OCI-LY3 (cell line): ENCODE measurements at regions not wholly inside any gene's neighbourhood (a gene's known extent, or its start where the extent isn't known, plus 50 kb on each side); places are given as distances from the start of the nearest gene placed in this dataset.
"Not testable (repeated sequence)": the region's sequence is repeated elsewhere in the genome, so short reads cannot be mapped to it uniquely, and the experiment has no call there.

Experiments
- H2AFZ ChIP-seq: fragments of 200-600, 300-600 bp; shearing (Covaris generic); 2 replicates; pipeline ENCODE4 v1.6.0; 2014; ENCODE audit warnings: antibody characterized with exemption, low read depth, low read length
- H3K27ac ChIP-seq: fragments of 200-600, 300-600 bp; sonication (generic); 2 replicates; pipeline ENCODE4 v1.5.1; 2014; ENCODE audit warnings: mild to moderate bottlenecking, low read length, moderate library complexity, mixed read lengths
- H3K27me3 ChIP-seq: fragments of 200-600, 300-600 bp; sonication (generic); 2 replicates; pipeline ENCODE4 v1.6.1; 2014; ENCODE audit warnings: low read depth, low read length, mixed read lengths
- H3K36me3 ChIP-seq: fragments of 200-600, 300-600 bp; sonication (generic); replicated peaks from 2 replicates; pipeline ENCODE3; 2014; ENCODE audit warnings: low read depth, low read length, mixed read lengths
- H3K4me1 ChIP-seq: fragments of 300-600, 200-600 bp; sonication (generic); 2 replicates; pipeline ENCODE4 v1.6.1; 2014; ENCODE audit warnings: low read length, mixed read lengths
- H3K4me2 ChIP-seq: fragments of 200-600, 300-600 bp; sonication (generic); 2 replicates; pipeline ENCODE4 v1.6.1; 2014; ENCODE audit warnings: low read length, mixed read lengths
- H3K4me3 ChIP-seq: fragments of 300-600, 200-600 bp; sonication (generic); 2 replicates; pipeline ENCODE4 v1.5.1; 2014; ENCODE audit warnings: antibody characterized with exemption, mild to moderate bottlenecking, low read length, moderate library complexity
- H3K79me2 ChIP-seq: fragments of 300-600, 200-600 bp; shearing (Covaris generic); 2 replicates; pipeline ENCODE4 v1.6.1; 2014; ENCODE audit warnings: mild to moderate bottlenecking, low read length, mixed read lengths
- H3K9ac ChIP-seq: fragments of 300-600, 200-600 bp; shearing (Covaris generic); 2 replicates; pipeline ENCODE4 v1.6.0; 2014; ENCODE audit warnings: mild to moderate bottlenecking, low read length, moderate library complexity
- H3K9me3 ChIP-seq: fragments of 200-600, 300-600 bp; shearing (Covaris generic); 2 replicates; pipeline ENCODE4 v1.6.1; 2014; ENCODE audit warnings: low read length, mixed read lengths; ENCODE audit not compliant: insufficient read depth
- H4K20me1 ChIP-seq: fragments of 200-600, 300-600 bp; sonication (generic); 2 replicates; pipeline ENCODE4 v1.6.1; 2016; ENCODE audit warnings: low read length, mixed read lengths; ENCODE audit not compliant: insufficient read depth
- EZH2phosphoT487 ChIP-seq: fragments of 200-600 bp; shearing (Covaris generic); IDR thresholded peaks from 2 replicates; pipeline ENCODE4 v1.6.1; 2018; ENCODE audit warnings: antibody characterized with exemption, mixed run types, low read depth
- TF ChIP-seq, protein P1 (sequence below): fragments of 200-600, 300-600 bp; sonication (generic); IDR thresholded peaks from 2 replicates; pipeline ENCODE4 v1.5.1; 2014; ENCODE audit warnings: antibody characterized with exemption, low read length, low read depth

DNA sequence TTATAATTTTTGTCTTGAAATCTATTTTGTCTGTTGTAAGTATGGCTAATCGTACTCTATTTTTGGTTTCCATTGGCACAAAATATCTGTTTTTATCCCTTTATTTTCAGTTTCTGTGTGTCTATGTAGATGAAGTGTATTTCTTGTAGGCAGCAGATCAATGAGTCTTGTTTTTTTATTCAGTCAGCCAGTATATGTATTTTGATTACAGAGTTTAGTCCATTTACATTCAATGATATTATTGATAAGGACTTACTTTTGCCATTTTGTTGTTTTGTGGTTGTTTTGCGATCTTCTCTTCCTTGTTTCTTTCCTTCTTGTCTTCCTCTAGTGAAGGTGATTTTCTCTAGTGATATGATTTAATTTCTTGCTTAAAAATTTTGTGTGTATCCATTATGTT lies 336.3 kb upstream of the SPRY2 start:
- Histone ChIP-seq H3K27me3 (no peaks in the 10 kb centered on the region), H3K4me3 (no peak overlapping the region), H3K36me3 (no peaks in the 10 kb centered on the region), H3K4me2 (no peak overlapping the region), H2AFZ (no peak overlapping the region), H3K79me2 (no peaks in the 10 kb centered on the region), H3K9me3 (no peaks in the 10 kb centered on the region), H4K20me1 (no peaks in the 10 kb centered on the region), H3K9ac (no peak overlapping the region), H3K4me1 (no peaks in the 10 kb centered on the region), H3K27ac (no peak overlapping the region)
- no peak for TF ChIP-seq EZH2phosphoT487
- TF ChIP-seq, protein P1, sequence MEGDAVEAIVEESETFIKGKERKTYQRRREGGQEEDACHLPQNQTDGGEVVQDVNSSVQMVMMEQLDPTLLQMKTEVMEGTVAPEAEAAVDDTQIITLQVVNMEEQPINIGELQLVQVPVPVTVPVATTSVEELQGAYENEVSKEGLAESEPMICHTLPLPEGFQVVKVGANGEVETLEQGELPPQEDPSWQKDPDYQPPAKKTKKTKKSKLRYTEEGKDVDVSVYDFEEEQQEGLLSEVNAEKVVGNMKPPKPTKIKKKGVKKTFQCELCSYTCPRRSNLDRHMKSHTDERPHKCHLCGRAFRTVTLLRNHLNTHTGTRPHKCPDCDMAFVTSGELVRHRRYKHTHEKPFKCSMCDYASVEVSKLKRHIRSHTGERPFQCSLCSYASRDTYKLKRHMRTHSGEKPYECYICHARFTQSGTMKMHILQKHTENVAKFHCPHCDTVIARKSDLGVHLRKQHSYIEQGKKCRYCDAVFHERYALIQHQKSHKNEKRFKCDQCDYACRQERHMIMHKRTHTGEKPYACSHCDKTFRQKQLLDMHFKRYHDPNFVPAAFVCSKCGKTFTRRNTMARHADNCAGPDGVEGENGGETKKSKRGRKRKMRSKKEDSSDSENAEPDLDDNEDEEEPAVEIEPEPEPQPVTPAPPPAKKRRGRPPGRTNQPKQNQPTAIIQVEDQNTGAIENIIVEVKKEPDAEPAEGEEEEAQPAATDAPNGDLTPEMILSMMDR, result no peak

DNA sequence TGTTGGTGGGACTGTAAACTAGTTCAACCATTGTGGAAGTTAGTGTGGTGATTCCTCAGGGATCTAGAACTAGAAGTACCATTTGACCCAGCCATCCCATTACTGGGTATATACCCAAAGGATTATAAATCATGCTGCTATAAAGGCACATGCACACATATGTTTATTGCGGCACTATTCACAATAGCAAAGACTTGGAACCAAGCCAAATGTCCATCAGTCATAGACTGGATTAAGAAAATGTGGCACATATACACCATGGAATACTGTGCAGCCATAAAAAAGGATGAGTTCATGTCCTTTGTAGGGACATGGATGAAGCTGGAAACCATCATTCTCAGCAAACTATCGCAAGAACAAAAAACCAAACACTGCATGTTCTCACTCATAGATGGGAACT lies 334.5 kb upstream of the SPRY2 start:
- not testable (repeated sequence) for H3K79me2 ChIP-seq, H3K4me1 ChIP-seq, H3K4me3 ChIP-seq, H3K9ac ChIP-seq, H3K4me2 ChIP-seq, H3K36me3 ChIP-seq, H3K27me3 ChIP-seq, H3K9me3 ChIP-seq, H2AFZ ChIP-seq, H3K27ac ChIP-seq, H4K20me1 ChIP-seq

DNA sequence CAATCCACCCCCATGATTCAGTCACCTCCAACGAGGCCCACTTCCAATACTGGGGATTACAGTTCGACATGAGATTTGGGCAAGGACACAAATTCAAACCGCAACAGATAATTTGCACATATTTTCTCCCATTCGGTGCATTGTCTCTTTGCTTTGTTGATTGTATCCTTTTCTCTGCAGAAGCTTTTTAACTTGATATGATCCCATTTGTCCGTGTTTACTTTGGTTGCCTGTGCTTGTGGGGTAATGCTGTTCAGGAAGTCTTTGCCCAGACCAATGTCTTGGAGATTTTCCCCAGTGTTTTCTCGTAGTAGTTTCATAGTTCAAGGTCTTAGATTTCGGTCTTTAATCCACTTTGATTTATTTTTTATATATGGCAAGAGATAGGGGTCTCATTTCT lies 330.8 kb upstream of the SPRY2 start:
- no peaks in the 10 kb centered on the region for H4K20me1 ChIP-seq
- H3K27ac ChIP-seq, result no peak overlapping the region
- H3K4me2 ChIP-seq, result no peak overlapping the region
- no peaks in the 10 kb centered on the region for H3K27me3 ChIP-seq
- H3K4me3 ChIP-seq, result no peak overlapping the region
- no peak for TF ChIP-seq EZH2phosphoT487
- TF ChIP-seq, protein P1, result no peak
- no peak overlapping the region for H3K9ac ChIP-seq
- no peaks in the 10 kb centered on the region for H3K9me3 ChIP-seq
- H3K79me2 ChIP-seq, result no peaks in the 10 kb centered on the region
- no peaks in the 10 kb centered on the region for H3K36me3 ChIP-seq
- H2AFZ ChIP-seq, result no peak overlapping the region
- no peaks in the 10 kb centered on the region for H3K4me1 ChIP-seq

DNA sequence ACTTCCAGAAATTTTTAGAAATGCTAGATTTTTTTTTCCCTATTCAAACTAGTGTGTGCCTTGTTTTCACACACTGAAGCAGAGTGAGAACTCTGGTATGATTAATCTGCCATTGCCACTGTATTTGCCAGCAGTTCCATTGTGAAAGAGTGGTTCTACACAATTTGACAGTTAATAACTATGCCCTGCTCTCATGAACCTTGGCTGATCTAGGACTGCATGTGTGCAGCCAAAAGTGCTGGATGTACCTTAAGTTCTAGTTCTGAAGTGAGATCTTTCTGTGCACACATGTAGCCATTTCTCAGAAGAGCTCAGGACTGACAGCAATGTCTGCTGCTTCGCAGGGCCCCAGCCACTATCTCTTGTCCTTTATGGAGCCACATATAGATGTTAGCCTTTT lies 328.2 kb upstream of the SPRY2 start:
- Histone ChIP-seq H3K4me3 (no peak overlapping the region), H3K79me2 (no peaks in the 10 kb centered on the region), H3K4me1 (no peaks in the 10 kb centered on the region), H3K4me2 (no peak overlapping the region), H3K27me3 (no peaks in the 10 kb centered on the region), H3K27ac (no peak overlapping the region), H3K36me3 (no peaks in the 10 kb centered on the region), H4K20me1 (no peaks in the 10 kb centered on the region), H3K9me3 (no peaks in the 10 kb centered on the region), H3K9ac (no peak overlapping the region), H2AFZ (no peak overlapping the region)
- TF ChIP-seq EZH2phosphoT487, result no peak
- TF ChIP-seq, protein P1, result no peak

DNA sequence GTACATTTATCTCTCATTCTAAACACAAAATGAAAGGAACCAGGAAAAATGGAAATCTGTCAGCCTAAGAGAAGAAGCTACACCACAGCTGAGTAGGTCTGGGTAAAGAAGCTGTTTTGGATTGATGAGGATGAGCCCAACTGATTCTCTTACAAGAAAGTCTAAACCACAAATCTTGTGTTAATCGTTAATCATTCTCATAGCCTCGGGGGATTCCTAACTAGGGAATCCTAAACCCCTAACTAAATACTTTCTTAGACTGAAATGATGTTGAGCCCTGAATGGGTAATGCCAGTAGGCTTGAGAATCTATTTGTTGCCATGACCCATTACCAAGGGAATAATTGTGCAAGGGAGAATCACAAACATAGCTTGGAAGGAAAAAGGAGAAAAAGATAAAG lies 327.5 kb upstream of the SPRY2 start:
- no peak overlapping the region for H3K4me3 ChIP-seq
- H3K9me3 ChIP-seq, result no peaks in the 10 kb centered on the region
- H3K79me2 ChIP-seq, result no peaks in the 10 kb centered on the region
- H3K9ac ChIP-seq, result no peak overlapping the region
- no peak overlapping the region for H3K27ac ChIP-seq
- H3K36me3 ChIP-seq, result no peaks in the 10 kb centered on the region
- no peaks in the 10 kb centered on the region for H3K27me3 ChIP-seq
- no peak overlapping the region for H3K4me2 ChIP-seq
- no peaks in the 10 kb centered on the region for H3K4me1 ChIP-seq
- no peaks in the 10 kb centered on the region for H4K20me1 ChIP-seq
- TF ChIP-seq EZH2phosphoT487, result no peak
- no peak overlapping the region for H2AFZ ChIP-seq
